ENCODE measurements at regions not wholly inside any gene's neighbourhood (a gene's known extent, or its start where the extent isn't known, plus 50 kb on each side); places are given as distances from the start of the nearest gene placed in this dataset.

GRCh38 chr14:71414631-71415403, 507.6 kb downstream of the PCNX1 start:
- no peak for TF ChIP-seq EZH2phosphoT487 (conservative IDR thresholded peaks at IDR 0.05; ENCODE audit: low read length)
- no peak for TF ChIP-seq CTCF (IDR thresholded peaks at IDR 0.05; ENCODE audit: insufficient read depth, low read length, poor library complexity, severe bottlenecking)
- H4K20me1 ChIP-seq (ENCODE audit: low read depth, low read length), result no peaks in the 10 kb centered on the region
- H3K36me3 ChIP-seq (ENCODE audit: low read length), result no peaks in the 10 kb centered on the region
- no peaks in the 10 kb centered on the region for H3F3A ChIP-seq (ENCODE audit: insufficient read depth)
- no peak overlapping the region for H3K9ac ChIP-seq (ENCODE audit: low read length)
- 0 out of 2 replicates have a peak, but pooled peaks cover 7% of the 10 kb centered on the region for H3K79me2 ChIP-seq (ENCODE audit: insufficient read depth, low read length)
- H3K27ac ChIP-seq (ENCODE audit: low read depth, low read length), result no peak overlapping the region
- no peaks in the 10 kb centered on the region for H3K27me3 ChIP-seq (ENCODE audit: low read length)
- H3K9me3 ChIP-seq (ENCODE audit: insufficient read depth, low read length), result no peaks in the 10 kb centered on the region
- H2AFZ ChIP-seq (ENCODE audit: low read depth, low read length, severe bottlenecking), result no peak overlapping the region
- no peak overlapping the region for H3K4me3 ChIP-seq (ENCODE audit: insufficient read depth, low read length, poor library complexity, severe bottlenecking)
- no peaks in the 10 kb centered on the region for H3K9me2 ChIP-seq (replicated peaks; ENCODE audit: insufficient read depth, low read length)
- H3K4me2 ChIP-seq (ENCODE audit: low read depth, low read length, poor library complexity, severe bottlenecking), result no peak overlapping the region

GRCh38 chr14:71415404-71415690, 508.1 kb downstream of the PCNX1 start:
- H3K9me2 ChIP-seq (replicated peaks; ENCODE audit: insufficient read depth, low read length), result no peaks in the 10 kb centered on the region
- H3K27me3 ChIP-seq (ENCODE audit: low read length), result no peaks in the 10 kb centered on the region
- H4K20me1 ChIP-seq (ENCODE audit: low read depth, low read length), result no peaks in the 10 kb centered on the region
- no peak overlapping the region for H3K9ac ChIP-seq (ENCODE audit: low read length)
- H2AFZ ChIP-seq (ENCODE audit: low read depth, low read length, severe bottlenecking), result no peak overlapping the region
- 0 out of 2 replicates have a peak, but pooled peaks cover 7% of the 10 kb centered on the region for H3K79me2 ChIP-seq (ENCODE audit: insufficient read depth, low read length)
- H3K27ac ChIP-seq (ENCODE audit: low read depth, low read length), result no peak overlapping the region
- H3K9me3 ChIP-seq (ENCODE audit: insufficient read depth, low read length), result no peaks in the 10 kb centered on the region
- H3K4me2 ChIP-seq (ENCODE audit: low read depth, low read length, poor library complexity, severe bottlenecking), result no peak overlapping the region
- no peaks in the 10 kb centered on the region for H3F3A ChIP-seq (ENCODE audit: insufficient read depth)
- H3K36me3 ChIP-seq (ENCODE audit: low read length), result no peaks in the 10 kb centered on the region
- TF ChIP-seq EZH2phosphoT487 (conservative IDR thresholded peaks at IDR 0.05; ENCODE audit: low read length) (no peak), CTCF (IDR thresholded peaks at IDR 0.05; ENCODE audit: insufficient read depth, low read length, poor library complexity, severe bottlenecking) (no peak)
- H3K4me3 ChIP-seq (ENCODE audit: insufficient read depth, low read length, poor library complexity, severe bottlenecking), result no peak overlapping the region

GRCh38 chr14:71416392-71416791, 509.1 kb downstream of the PCNX1 start:
- no peak overlapping the region for H2AFZ ChIP-seq (ENCODE audit: low read depth, low read length, severe bottlenecking)
- H4K20me1 ChIP-seq (ENCODE audit: low read depth, low read length), result no peaks in the 10 kb centered on the region
- TF ChIP-seq EZH2phosphoT487 (conservative IDR thresholded peaks at IDR 0.05; ENCODE audit: low read length) (no peak), CTCF (IDR thresholded peaks at IDR 0.05; ENCODE audit: insufficient read depth, low read length, poor library complexity, severe bottlenecking) (no peak)
- no peak overlapping the region for H3K4me2 ChIP-seq (ENCODE audit: low read depth, low read length, poor library complexity, severe bottlenecking)
- H3K36me3 ChIP-seq (ENCODE audit: low read length), result no peaks in the 10 kb centered on the region
- no peaks in the 10 kb centered on the region for H3K9me3 ChIP-seq (ENCODE audit: insufficient read depth, low read length)
- H3K4me3 ChIP-seq (ENCODE audit: insufficient read depth, low read length, poor library complexity, severe bottlenecking), result no peak overlapping the region
- no peak overlapping the region for H3K9ac ChIP-seq (ENCODE audit: low read length)
- no peaks in the 10 kb centered on the region for H3K27me3 ChIP-seq (ENCODE audit: low read length)
- 0 out of 2 replicates have a peak, but pooled peaks cover 7% of the 10 kb centered on the region for H3K79me2 ChIP-seq (ENCODE audit: insufficient read depth, low read length)
- no peaks in the 10 kb centered on the region for H3K9me2 ChIP-seq (replicated peaks; ENCODE audit: insufficient read depth, low read length)
- H3F3A ChIP-seq (ENCODE audit: insufficient read depth), result no peaks in the 10 kb centered on the region
- no peak overlapping the region for H3K27ac ChIP-seq (ENCODE audit: low read depth, low read length)

Measured in SU-DHL-6 (cell line).